ENCODE measurements at regions not wholly inside any gene's neighbourhood (a gene's known extent, or its start where the extent isn't known, plus 50 kb on each side); places are given as distances from the start of the nearest gene placed in this dataset.

GRCh38 chr3:22937536-22937935 lies 265.6 kb upstream of the UBE2E2 start:
- Histone ChIP-seq H3K27ac (ENCODE audit: low read length) (no peak overlapping the region), H2AFZ (ENCODE audit: low read depth, low read length) (no peak overlapping the region), H3K79me2 (ENCODE audit: insufficient read depth, low read length) (no peaks in the 10 kb centered on the region), H4K20me1 (ENCODE audit: insufficient read depth, low read length) (no peaks in the 10 kb centered on the region), H3K36me3 (ENCODE audit: insufficient read depth, low read length) (no peaks in the 10 kb centered on the region), H3K4me3 (ENCODE audit: low read depth in 1 of 2, low read length in 2 of 2) (no peak overlapping the region), H3K9me3 (ENCODE audit: insufficient read depth, low read length, severe bottlenecking) (no peaks in the 10 kb centered on the region), H3K4me2 (ENCODE audit: insufficient read depth, low read length) (no peak overlapping the region), H3K9ac (ENCODE audit: low read depth, low read length) (no peak overlapping the region), H3K4me1 (ENCODE audit: insufficient read depth, low read length) (no peaks in the 10 kb centered on the region), H3K27me3 (ENCODE audit: insufficient read depth, low read length, poor library complexity) (no peaks in the 10 kb centered on the region)
- DNase-seq (no peak), ATAC-seq (ENCODE audit: insufficient read depth, low read depth) (no peak)
- TF ChIP-seq EZH2 (IDR thresholded peaks at IDR 0.05; ENCODE audit: borderline replicate concordance, low read depth, low read length, severe bottlenecking) (no peak), CTCF (IDR thresholded peaks at IDR 0.05; ENCODE audit: borderline replicate concordance, extremely low read depth, low read length, poor library complexity, severe bottlenecking) (no peak)

- no peak for DNase-seq
- TF ChIP-seq CTCF (IDR thresholded peaks at IDR 0.05; ENCODE audit: borderline replicate concordance, extremely low read depth, low read length, poor library complexity, severe bottlenecking) (no peak), EZH2 (IDR thresholded peaks at IDR 0.05; ENCODE audit: borderline replicate concordance, low read depth, low read length, severe bottlenecking) (no peak)
Observed at GRCh38 chr3:22938739-22939138, 264.4 kb upstream of the UBE2E2 start.

GRCh38 chr3:22939349-22939748 lies 263.8 kb upstream of the UBE2E2 start:
- Histone ChIP-seq H3K4me1 (ENCODE audit: insufficient read depth, low read length) (no peaks in the 10 kb centered on the region), H3K79me2 (ENCODE audit: insufficient read depth, low read length) (no peaks in the 10 kb centered on the region), H3K4me3 (ENCODE audit: low read depth in 1 of 2, low read length in 2 of 2) (no peak overlapping the region), H2AFZ (ENCODE audit: low read depth, low read length) (no peak overlapping the region), H3K27ac (ENCODE audit: low read length) (no peak overlapping the region), H3K9me3 (ENCODE audit: insufficient read depth, low read length, severe bottlenecking) (no peaks in the 10 kb centered on the region), H3K9ac (ENCODE audit: low read depth, low read length) (no peak overlapping the region), H3K27me3 (ENCODE audit: insufficient read depth, low read length, poor library complexity) (no peaks in the 10 kb centered on the region), H3K4me2 (ENCODE audit: insufficient read depth, low read length) (no peak overlapping the region), H4K20me1 (ENCODE audit: insufficient read depth, low read length) (no peaks in the 10 kb centered on the region), H3K36me3 (ENCODE audit: insufficient read depth, low read length) (no peaks in the 10 kb centered on the region)
- ATAC-seq (ENCODE audit: insufficient read depth, low read depth) (no peak), DNase-seq (no peak)
- TF ChIP-seq EZH2 (IDR thresholded peaks at IDR 0.05; ENCODE audit: borderline replicate concordance, low read depth, low read length, severe bottlenecking): no peak
- no peak for TF ChIP-seq CTCF (IDR thresholded peaks at IDR 0.05; ENCODE audit: borderline replicate concordance, extremely low read depth, low read length, poor library complexity, severe bottlenecking)

More at GRCh38 chr3:22938739-22939138, 264.4 kb upstream of the UBE2E2 start:
- no peak overlapping the region for H3K4me2 ChIP-seq (ENCODE audit: insufficient read depth, low read length)
- no peaks in the 10 kb centered on the region for H3K4me1 ChIP-seq (ENCODE audit: insufficient read depth, low read length)
- no peaks in the 10 kb centered on the region for H3K27me3 ChIP-seq (ENCODE audit: insufficient read depth, low read length, poor library complexity)
- no peak overlapping the region for H2AFZ ChIP-seq (ENCODE audit: low read depth, low read length)
- H3K79me2 ChIP-seq (ENCODE audit: insufficient read depth, low read length): no peaks in the 10 kb centered on the region
- no peak for ATAC-seq (ENCODE audit: insufficient read depth, low read depth)
- H3K27ac ChIP-seq (ENCODE audit: low read length): no peak overlapping the region
- no peaks in the 10 kb centered on the region for H3K9me3 ChIP-seq (ENCODE audit: insufficient read depth, low read length, severe bottlenecking)
- no peak overlapping the region for H3K9ac ChIP-seq (ENCODE audit: low read depth, low read length)
- H3K36me3 ChIP-seq (ENCODE audit: insufficient read depth, low read length): no peaks in the 10 kb centered on the region
- H4K20me1 ChIP-seq (ENCODE audit: insufficient read depth, low read length): no peaks in the 10 kb centered on the region
- no peak overlapping the region for H3K4me3 ChIP-seq (ENCODE audit: low read depth in 1 of 2, low read length in 2 of 2)

- no peak for TF ChIP-seq CTCF (IDR thresholded peaks at IDR 0.05; ENCODE audit: borderline replicate concordance, extremely low read depth, low read length, poor library complexity, severe bottlenecking)
- TF ChIP-seq EZH2 (IDR thresholded peaks at IDR 0.05; ENCODE audit: borderline replicate concordance, low read depth, low read length, severe bottlenecking): no peak
- Histone ChIP-seq H3K9me3 (ENCODE audit: insufficient read depth, low read length, severe bottlenecking) (no peaks in the 10 kb centered on the region), H3K27me3 (ENCODE audit: insufficient read depth, low read length, poor library complexity) (no peaks in the 10 kb centered on the region), H2AFZ (ENCODE audit: low read depth, low read length) (no peak overlapping the region), H3K79me2 (ENCODE audit: insufficient read depth, low read length) (no peaks in the 10 kb centered on the region), H3K4me1 (ENCODE audit: insufficient read depth, low read length) (no peaks in the 10 kb centered on the region), H3K36me3 (ENCODE audit: insufficient read depth, low read length) (no peaks in the 10 kb centered on the region), H3K27ac (ENCODE audit: low read length) (no peak overlapping the region), H4K20me1 (ENCODE audit: insufficient read depth, low read length) (no peaks in the 10 kb centered on the region), H3K9ac (ENCODE audit: low read depth, low read length) (no peak overlapping the region), H3K4me3 (ENCODE audit: low read depth in 1 of 2, low read length in 2 of 2) (no peak overlapping the region), H3K4me2 (ENCODE audit: insufficient read depth, low read length) (no peak overlapping the region)
- DNase-seq: no peak
- ATAC-seq (ENCODE audit: insufficient read depth, low read depth): no peak
Observed at GRCh38 chr3:22940285-22940684, 262.8 kb upstream of the UBE2E2 start.

All from DND-41 (cell line).